ENCODE measurements at regions not wholly inside any gene's neighbourhood (a gene's known extent, or its start where the extent isn't known, plus 50 kb on each side); places are given as distances from the start of the nearest gene placed in this dataset.

DNA sequence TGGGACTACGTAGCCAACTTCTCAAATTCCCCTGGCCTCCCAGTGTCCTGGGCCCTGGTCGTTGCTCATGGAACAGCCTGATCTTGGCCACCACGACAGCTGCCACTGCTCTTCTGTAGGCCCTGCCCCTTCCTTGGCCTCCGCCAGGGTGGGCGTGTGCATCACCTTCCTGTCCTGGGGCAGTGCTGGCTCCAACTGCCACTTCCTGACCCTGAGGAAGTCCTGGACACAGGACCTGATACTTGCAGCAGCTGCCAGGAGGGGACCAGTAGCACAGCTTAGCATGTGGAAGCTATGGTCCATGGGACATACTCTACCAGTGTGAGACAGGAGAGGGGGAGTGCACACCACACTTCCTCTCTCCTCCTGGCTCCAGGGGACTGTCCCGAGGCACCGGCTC is 145.2 kb downstream of the TENT4A start (continued):
- TF ChIP-seq HDAC6 (IDR thresholded peaks at IDR 0.05; ENCODE audit: low read depth, low read length) (no peak), CREB1 (IDR thresholded peaks at IDR 0.05) (no peak), TBP (IDR thresholded peaks at IDR 0.05; ENCODE audit: low read depth, low read length) (no peak), SUZ12 (IDR thresholded peaks at IDR 0.05; ENCODE audit: low read length) (no peak), NANOG (IDR thresholded peaks at IDR 0.05; ENCODE audit: insufficient read depth, low read depth, low read length, poor library complexity, severe bottlenecking) (no peak), SIRT6 (IDR thresholded peaks at IDR 0.05; ENCODE audit: low read length) (no peak), ZNF274 (IDR thresholded peaks at IDR 0.05; ENCODE audit: borderline replicate concordance, extremely low read depth, low read length) (no peak), CHD1 (IDR thresholded peaks at IDR 0.05; ENCODE audit: low read depth, low read length) (no peak), EP300 (IDR thresholded peaks at IDR 0.05; ENCODE audit: borderline replicate concordance in 1 of 2, low read depth in 2 of 2, low read length in 2 of 2) (no peak)

Measured in H1 (cell line).